OCI-LY3 (cell line): ENCODE measurements at regions not wholly inside any gene's neighbourhood (a gene's known extent, or its start where the extent isn't known, plus 50 kb on each side); places are given as distances from the start of the nearest gene placed in this dataset.

ENCODE experiments used
- CTCF ChIP-seq: fragments of 200-600, 300-600 bp; sonication (generic); IDR thresholded peaks from 2 replicates; pipeline ENCODE4 v1.5.1; 2014; ENCODE audit warnings: antibody characterized with exemption, low read length, low read depth
- EZH2phosphoT487 ChIP-seq: fragments of 200-600 bp; shearing (Covaris generic); IDR thresholded peaks from 2 replicates; pipeline ENCODE4 v1.6.1; 2018; ENCODE audit warnings: antibody characterized with exemption, mixed run types, low read depth

- no peak for TF ChIP-seq CTCF
- no peak for TF ChIP-seq EZH2phosphoT487
Measured at GRCh38 chr13:72145383-72145782, 278.4 kb upstream of the DACH1 start.
